ENCODE measurements at regions not wholly inside any gene's neighbourhood (a gene's known extent, or its start where the extent isn't known, plus 50 kb on each side); places are given as distances from the start of the nearest gene placed in this dataset.
"Not testable (repeated sequence)": the region's sequence is repeated elsewhere in the genome, so short reads cannot be mapped to it uniquely, and the experiment has no call there.

GRCh38 chr21:35751171-35751570, 309.2 kb downstream of the SETD4 start:
- DNase-seq (ENCODE audit: low read depth in 2 of 2), result no peak

- DNase-seq (ENCODE audit: low read depth in 2 of 2), result no peak
Measured at GRCh38 chr21:35749904-35750303, 310.4 kb downstream of the SETD4 start.

- no peak for DNase-seq (ENCODE audit: low read depth in 2 of 2)
Measured at GRCh38 chr21:35748678-35749314, 311.5 kb downstream of the SETD4 start.

GRCh38 chr21:35743571-35743970, 316.8 kb downstream of the SETD4 start:
- DNase-seq (ENCODE audit: low read depth in 2 of 2), result no peak

GRCh38 chr21:35738347-35738961, 321.9 kb downstream of the SETD4 start:
- DNase-seq (ENCODE audit: low read depth in 2 of 2), result no peak

GRCh38 chr21:35737899-35738346, 322.4 kb downstream of the SETD4 start:
- no peak for DNase-seq (ENCODE audit: low read depth in 2 of 2)

GRCh38 chr21:35737449-35737848, 322.9 kb downstream of the SETD4 start:
- DNase-seq (ENCODE audit: low read depth in 2 of 2), result no peak

- no peak for DNase-seq (ENCODE audit: low read depth in 2 of 2)
Measured at GRCh38 chr21:35732788-35733187, 327.5 kb downstream of the SETD4 start.

GRCh38 chr21:35730325-35730724, 330.0 kb downstream of the SETD4 start:
- DNase-seq (ENCODE audit: low read depth in 2 of 2), result no peak

GRCh38 chr21:35727830-35728229, 332.5 kb downstream of the SETD4 start:
- DNase-seq (ENCODE audit: low read depth in 2 of 2), result no peak

GRCh38 chr21:35724156-35724555, 336.2 kb downstream of the SETD4 start:
- DNase-seq (ENCODE audit: low read depth in 2 of 2), result no peak

GRCh38 chr21:35721701-35722100, 338.6 kb downstream of the SETD4 start:
- no peak for DNase-seq (ENCODE audit: low read depth in 2 of 2)

GRCh38 chr21:35720208-35720731, 340.1 kb downstream of the SETD4 start:
- DNase-seq (ENCODE audit: low read depth in 2 of 2), result no peak

- DNase-seq (ENCODE audit: low read depth in 2 of 2), result no peak
Measured at GRCh38 chr21:35719080-35719479, 341.2 kb downstream of the SETD4 start.

GRCh38 chr21:35716876-35717565, 343.3 kb downstream of the SETD4 start:
- no peak for DNase-seq (ENCODE audit: low read depth in 2 of 2)

GRCh38 chr21:35713914-35714313, 346.4 kb downstream of the SETD4 start:
- DNase-seq (ENCODE audit: low read depth in 2 of 2), result no peak

GRCh38 chr21:35711661-35712060, 348.7 kb downstream of the SETD4 start:
- DNase-seq (ENCODE audit: low read depth in 2 of 2), result no peak

- DNase-seq (ENCODE audit: low read depth in 2 of 2), result no peak
Measured at GRCh38 chr21:35711213-35711612, 349.1 kb downstream of the SETD4 start.

- not testable (repeated sequence) for DNase-seq (ENCODE audit: low read depth in 2 of 2)
Measured at GRCh38 chr21:35709990-35710389, 350.3 kb downstream of the SETD4 start.

- no peak for DNase-seq (ENCODE audit: low read depth in 2 of 2)
Measured at GRCh38 chr21:35705888-35706287, 354.4 kb downstream of the SETD4 start.

GRCh38 chr21:35705237-35705887, 355.0 kb downstream of the SETD4 start:
- DNase-seq (ENCODE audit: low read depth in 2 of 2), result no peak

- no peak for DNase-seq (ENCODE audit: low read depth in 2 of 2)
Measured at GRCh38 chr21:35703704-35704103, 356.6 kb downstream of the SETD4 start.

All from stimulated activated CD8-positive, alpha-beta memory T cell treated with anti-CD3 and anti-CD28 coated beads, Interleukin-7, amount 100 ng/mL, for 1 hour (primary cell).